Heart left ventricle (tissue), 13 donors: ENCODE measurements at regions not wholly inside any gene's neighbourhood (a gene's known extent, or its start where the extent isn't known, plus 50 kb on each side); places are given as distances from the start of the nearest gene placed in this dataset.
A peak's percentile ranks its signal among the peaks of the same experiment; 100 is the strongest.

ENCODE experiments used
- CTCF ChIP-seq, 12 donors: fragments of 200-600 bp; sonication (generic) in 4 of 12; IDR thresholded peaks; one replicate each; pipeline versions ENCODE4 v1.5.0 to v1.8.0; 2018 to 2022; ENCODE audit warnings: antibody characterized with exemption in 12 of 12, mild to moderate bottlenecking in 5 of 12
- POLR2A ChIP-seq, 2 donors: fragments of 450-650 bp; IDR thresholded peaks; one replicate each; pipeline ENCODE4 v1.6.1; 2017; ENCODE audit warnings: antibody characterized with exemption in 2 of 2, mild to moderate bottlenecking in 2 of 2, moderate library complexity in 2 of 2
- donor health status: ischemic (EF 13 %, LVEDD 7.1; RV severe dilation, severe dysfunction).
- donor health status: DM: no; HTN: yes; CAD: no.
- donor health status: DM: no; HTN: no; CAD: no.
- donor health status: ischemic (EF 25% LVEDD 6.9; RV normal size, moderate dysfunction).
- donor health status: ischemic (EF 25% LVEDD 5.7; RV mildly dilated, moderate dysfunction).
- donor health status: ischemic (EF 35%, LVEDD 5.7; RV mildly dilated, moderate dysfunction).
- donor health status: nonischemic (EF 11% LVEDD 7.7; RV severe dilation, severe dysfunction).
- donor health status: DM: yes; HTN: yes; CAD: no.
- donor health status: PGD.
- donor health status: ischemic (EF 29% LVEDD 5.4; RV normal size, mild dysfunction).
- donor health status: nonischemic (EF 23%, LVEDD 6.1; RV moderate dilation, normal function).

GRCh38 chr10:4770801-4771553, 55.0 kb upstream of the AKR1E2 start:
- TF ChIP-seq CTCF (IDR thresholded peaks at IDR 0.05) (peak; percentile 29 to 62 (median 50)), POLR2A (IDR thresholded peaks at IDR 0.05) (no peak)
